ENCODE measurements at regions not wholly inside any gene's neighbourhood (a gene's known extent, or its start where the extent isn't known, plus 50 kb on each side); places are given as distances from the start of the nearest gene placed in this dataset.

- TF ChIP-seq CTCF (IDR thresholded peaks at IDR 0.05) = no peak
- TF ChIP-seq POLR2A (IDR thresholded peaks at IDR 0.05) = no peak
- no peak for TF ChIP-seq POLR2AphosphoS5 (IDR thresholded peaks at IDR 0.05)
Measured at GRCh38 chr12:22850185-22850584, 225.2 kb downstream of the ETNK1 start.

All from breast epithelium (tissue), 3 donors.